HS-5 (cell line): ENCODE measurements at regions not wholly inside any gene's neighbourhood (a gene's known extent, or its start where the extent isn't known, plus 50 kb on each side); places are given as distances from the start of the nearest gene placed in this dataset.
"Not testable (repeated sequence)": the region's sequence is repeated elsewhere in the genome, so short reads cannot be mapped to it uniquely, and the experiment has no call there.

Source experiments
- DNase-seq: peaks from one replicate; pipeline ENCODE4 v3.0.0-alpha.2; 2012; ENCODE audit warnings: low read depth

GRCh38 chr12:93204896-93205295, 172.8 kb upstream of the NUDT4 start:
- no peak for DNase-seq

GRCh38 chr12:93205361-93205760, 172.4 kb upstream of the NUDT4 start:
- no peak for DNase-seq

DNA sequence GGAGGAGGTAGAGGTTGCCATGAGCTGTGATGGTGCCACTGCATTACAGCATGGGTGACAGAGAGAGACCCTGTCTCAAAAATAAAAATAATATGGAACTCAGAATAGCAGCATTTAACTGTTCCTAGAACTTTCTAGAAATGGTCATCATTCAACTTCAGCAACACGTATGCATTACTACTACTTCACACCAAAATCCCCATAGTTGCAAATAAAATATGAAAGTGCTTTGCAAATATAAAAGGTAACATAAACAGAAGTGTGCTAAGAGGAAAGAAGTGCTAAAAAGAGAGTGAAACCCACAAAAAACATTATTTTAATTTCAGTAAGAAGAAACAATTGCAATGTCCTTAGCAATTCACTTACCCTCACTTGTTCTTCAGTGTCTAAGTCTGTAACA, 169.7 kb upstream of the NUDT4 start:
- no peak for DNase-seq

DNA sequence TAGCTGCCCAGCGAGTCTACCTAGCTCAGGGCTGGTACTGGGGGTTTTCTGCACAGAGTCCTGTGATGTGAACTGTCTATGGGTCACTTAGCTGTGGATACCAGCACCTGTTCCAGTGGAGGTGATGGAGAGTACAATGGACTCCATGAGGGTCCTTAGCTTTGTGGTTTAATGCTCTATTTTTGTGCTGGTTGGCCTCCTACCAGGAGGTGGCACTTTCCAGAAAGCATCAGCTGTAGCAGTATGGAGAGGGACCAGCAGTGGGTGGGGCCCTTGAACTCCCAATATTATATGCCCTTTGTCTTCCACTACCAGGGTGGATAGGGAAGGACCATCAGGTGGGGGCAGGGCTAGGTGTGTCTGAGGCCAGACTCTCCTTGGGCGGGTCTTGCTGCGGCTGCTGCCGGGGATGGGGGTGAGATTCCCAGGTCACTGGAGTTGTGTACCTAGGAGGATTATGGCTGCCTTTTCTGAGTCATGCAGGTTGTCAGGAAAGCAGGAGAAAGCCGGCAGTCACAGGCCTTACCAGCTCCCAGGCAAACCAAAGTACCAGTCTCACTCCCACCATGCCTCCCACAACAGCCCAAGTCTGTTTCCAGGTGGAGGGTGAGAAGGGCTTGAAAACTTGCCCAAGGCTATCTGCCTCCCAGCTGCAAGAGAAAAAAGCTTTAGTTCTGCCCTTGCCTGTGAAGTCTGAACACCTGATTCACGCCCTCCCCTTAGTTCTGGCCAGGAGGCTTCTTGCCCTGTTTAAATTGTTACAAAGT, 163.0 kb upstream of the NUDT4 start:
- no peak for DNase-seq

DNA sequence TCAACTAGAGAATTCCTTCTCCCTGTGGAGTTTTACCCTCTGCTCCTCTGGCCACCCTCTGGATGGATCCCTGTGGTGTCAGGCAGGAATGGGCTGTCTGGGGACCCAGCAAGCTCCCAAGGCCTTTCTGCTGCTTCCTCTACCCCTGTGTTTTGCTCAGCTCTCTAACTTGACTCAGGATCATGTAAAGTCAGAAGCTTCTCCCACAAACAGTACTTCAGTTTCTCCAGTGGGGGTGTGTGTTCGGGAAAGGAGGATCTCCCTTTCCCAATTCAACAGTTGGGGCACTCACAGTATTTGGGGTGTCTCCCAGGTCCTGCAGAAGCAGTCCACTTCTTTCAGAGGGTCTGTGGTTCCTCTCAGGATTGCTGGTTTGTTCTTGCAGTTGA, 162.4 kb upstream of the NUDT4 start:
- DNase-seq: no peak

- DNase-seq: no peak
Observed at GRCh38 chr12:93219947-93220346, 157.8 kb upstream of the NUDT4 start.

DNA sequence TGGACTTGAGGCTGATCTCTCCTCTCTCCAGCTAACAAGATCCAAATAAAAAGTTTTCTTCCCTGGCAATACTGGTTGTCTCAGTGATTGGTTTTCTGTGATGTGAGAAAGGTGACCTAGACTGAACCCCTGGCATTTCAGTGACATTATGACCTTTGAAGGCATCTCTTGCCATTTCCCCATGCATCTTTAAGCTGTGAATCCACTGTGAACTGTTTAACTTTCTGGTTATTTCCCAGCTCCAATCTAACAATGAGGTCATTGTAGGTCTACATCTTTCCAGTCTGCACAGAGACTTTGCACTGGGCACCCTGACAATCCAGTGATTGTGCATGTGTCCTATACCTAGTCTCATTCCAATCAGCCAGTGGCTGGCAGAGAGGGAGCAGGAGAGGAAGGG, 155.9 kb upstream of the NUDT4 start:
- DNase-seq: no peak

DNA sequence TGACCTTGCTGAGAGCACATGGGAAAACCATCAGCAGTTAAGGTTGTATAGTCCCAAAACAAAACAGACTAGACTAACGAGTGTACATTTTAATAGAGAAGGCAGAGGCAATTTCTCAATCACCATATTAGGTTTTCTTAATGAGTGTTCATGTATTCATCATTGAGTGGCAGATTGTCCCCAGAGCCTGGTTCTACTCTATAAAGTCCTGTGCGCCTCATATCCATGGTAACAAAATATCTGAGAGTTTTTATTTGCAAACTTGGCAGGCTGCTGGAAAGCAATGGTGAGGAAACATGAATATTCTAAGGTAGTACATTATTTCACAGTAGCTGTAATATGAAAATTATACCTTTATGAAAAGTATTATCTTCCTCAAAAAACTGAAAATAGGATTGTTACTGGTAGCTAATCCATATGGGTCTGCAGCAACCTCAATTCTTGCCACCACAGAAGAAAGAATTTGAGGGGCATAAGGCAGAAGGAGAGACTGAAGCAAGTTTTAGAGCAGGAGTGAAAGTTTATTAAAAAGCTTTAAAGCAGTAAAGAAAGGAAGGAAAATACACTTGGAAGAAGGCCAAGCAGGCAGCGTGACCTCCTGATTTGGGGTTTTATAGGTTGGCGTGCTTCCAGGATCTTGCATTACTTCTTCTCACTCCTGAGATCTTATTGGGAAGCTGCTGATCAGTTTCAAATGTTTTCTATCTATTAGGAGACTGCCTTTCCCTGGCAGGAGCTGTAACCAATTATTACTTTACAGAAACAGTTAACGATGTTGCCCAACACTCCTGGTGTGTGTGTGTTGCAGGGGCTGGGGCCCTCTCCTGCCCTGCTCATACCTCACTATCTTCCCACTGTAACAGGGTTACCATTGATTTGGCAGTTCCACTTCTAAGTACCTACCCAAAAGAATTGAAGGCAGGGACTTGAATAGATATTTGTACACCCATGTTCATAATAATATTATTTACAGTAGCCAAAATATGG, 154.0 kb upstream of the NUDT4 start:
- DNase-seq: no peak

DNA sequence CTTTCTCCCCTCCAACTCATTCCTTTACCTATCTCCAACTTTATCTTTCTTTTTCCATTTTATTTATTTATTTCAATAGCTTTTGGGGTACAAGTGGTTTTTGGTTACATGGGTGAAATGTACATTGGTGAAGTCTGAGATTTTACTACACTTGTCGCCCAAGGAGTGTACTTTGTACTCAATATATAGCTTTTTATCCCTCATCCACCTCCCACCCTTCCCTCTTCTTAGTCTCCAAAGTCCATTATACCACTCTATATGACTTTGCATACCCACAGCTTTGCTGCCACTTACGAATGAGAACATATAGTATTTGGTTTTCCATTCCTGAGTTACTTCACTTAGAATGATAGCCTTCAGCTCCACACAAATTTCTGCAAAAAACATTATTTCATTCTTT, 152.6 kb upstream of the NUDT4 start:
- DNase-seq: no peak

- no peak for DNase-seq
Observed at GRCh38 chr12:93226361-93226760, 151.4 kb upstream of the NUDT4 start.

- peak; percentile 82 for DNase-seq
Observed at GRCh38 chr12:93229494-93230325, 148.0 kb upstream of the NUDT4 start.

DNA sequence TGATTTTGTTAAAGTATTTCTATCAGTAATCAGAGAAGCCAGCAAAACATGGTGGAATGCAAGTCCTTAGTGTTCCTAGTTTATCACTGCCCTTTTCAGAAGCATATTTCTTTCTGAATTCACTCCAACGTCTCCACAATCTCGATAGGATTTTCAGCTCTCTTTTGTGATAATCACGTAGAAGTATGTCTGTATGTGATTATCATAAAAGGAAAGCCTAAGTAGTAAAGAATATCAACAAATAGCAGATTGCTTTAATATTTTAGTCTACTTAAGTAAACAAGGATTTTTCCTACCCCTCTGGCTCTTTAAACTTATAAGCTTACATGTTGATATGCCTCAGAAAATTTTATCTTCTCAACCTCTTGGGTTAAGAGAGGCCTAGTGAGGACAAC, 147.4 kb upstream of the NUDT4 start:
- no peak for DNase-seq

- DNase-seq: no peak
Observed at GRCh38 chr12:93231938-93232337, 145.8 kb upstream of the NUDT4 start.

DNA sequence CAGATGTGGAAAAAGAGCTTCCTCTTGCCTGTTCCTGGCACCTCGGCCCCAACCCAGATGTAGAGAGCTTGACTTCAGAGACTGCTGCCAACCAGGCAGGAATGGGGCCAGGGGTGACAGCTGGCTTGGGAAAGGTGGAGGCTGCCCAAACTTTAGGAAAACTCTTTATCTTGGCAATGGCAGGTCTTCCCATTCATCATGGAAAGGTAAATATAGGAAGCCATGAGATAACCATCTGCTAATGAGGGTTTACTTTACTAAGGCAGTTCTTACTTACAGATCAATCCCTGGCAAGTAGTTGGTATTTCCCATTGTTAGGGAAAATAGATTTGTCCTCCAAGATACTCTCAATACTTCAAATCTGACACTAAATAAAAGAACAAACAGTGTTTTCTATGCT, 143.1 kb upstream of the NUDT4 start:
- DNase-seq: no peak

DNA sequence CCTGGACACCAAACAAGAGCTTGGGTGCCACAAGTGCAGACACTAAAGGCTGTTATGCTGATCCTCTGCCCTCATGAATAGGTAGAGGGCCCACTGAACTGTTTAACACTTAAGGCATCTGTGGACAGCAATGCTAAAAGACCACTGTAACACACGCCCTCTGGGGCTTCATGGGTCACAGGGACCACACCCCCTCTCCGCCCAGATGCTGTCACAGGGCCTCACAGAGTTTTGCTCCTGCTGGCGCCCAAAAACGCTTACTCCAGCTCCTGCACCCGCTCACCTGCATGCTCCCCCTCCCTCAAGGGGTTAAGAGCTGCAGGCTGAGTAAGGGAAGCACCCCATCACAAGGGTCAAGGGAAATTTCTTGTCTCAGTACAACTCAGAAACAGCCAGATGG, 141.8 kb upstream of the NUDT4 start:
- DNase-seq: no peak

GRCh38 chr12:93237235-93237915, 140.3 kb upstream of the NUDT4 start:
- DNase-seq: no peak

DNA sequence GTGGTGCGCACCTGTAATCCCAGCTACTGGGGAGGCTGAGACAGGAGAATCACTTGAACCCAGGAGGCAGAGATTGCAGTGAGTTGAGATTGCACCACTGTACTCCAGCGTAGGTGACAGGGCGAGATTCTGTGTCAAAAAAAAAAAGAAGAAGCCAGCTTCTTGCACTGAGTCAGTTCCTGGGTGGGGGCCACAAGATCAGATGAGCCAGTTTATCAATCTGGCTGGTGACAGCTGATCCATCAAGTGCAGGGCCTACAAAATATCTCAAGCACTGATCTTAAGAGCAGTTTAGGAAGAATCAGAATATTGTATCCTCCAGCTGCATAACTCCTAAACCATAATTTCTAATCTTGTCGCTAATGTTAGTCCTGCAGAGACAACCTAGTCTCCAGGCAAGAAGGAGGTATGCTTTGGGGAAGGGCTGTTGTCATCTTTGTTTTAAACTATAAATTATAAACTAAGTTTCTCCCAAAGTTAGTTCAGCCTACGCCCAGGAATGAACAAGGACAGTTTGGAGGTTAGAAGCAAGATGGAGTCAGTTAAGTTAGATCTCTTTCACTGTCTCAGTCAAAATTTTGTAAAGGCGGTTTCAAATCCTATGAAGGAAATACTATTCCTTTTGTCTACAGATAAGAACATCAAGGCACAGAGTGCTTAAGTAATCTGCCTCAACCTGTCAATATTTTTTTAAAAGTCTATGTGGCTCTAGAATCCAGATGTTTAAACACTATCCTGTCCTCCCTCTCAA, 139.0 kb upstream of the NUDT4 start:
- DNase-seq: not testable (repeated sequence)

GRCh38 chr12:93239789-93240188, 137.9 kb upstream of the NUDT4 start:
- not testable (repeated sequence) for DNase-seq

- DNase-seq: no peak
Observed at GRCh38 chr12:93242154-93242972, 135.4 kb upstream of the NUDT4 start.

GRCh38 chr12:93243382-93243688, 134.4 kb upstream of the NUDT4 start:
- DNase-seq: no peak
